Naive thymus-derived CD8-positive, alpha-beta T cell (primary cell): ENCODE measurements at regions not wholly inside any gene's neighbourhood (a gene's known extent, or its start where the extent isn't known, plus 50 kb on each side); places are given as distances from the start of the nearest gene placed in this dataset.

Experiments
- ATAC-seq, 2 donors: fragments of 150-1000 bp; cut with Tn5 transposase in 1 of 2; sonication (Bioruptor Pico), chemical (Tn5 transposase) in 1 of 2; 1 replicate in 1 of 2; 2 replicates in 1 of 2; pipeline ENCODE4 v1.10.0; 2021; ENCODE audit warnings: mild to moderate bottlenecking in 2 of 2, moderate library complexity in 2 of 2
- POLR2A ChIA-PET: fragments of 350-600 bp; sonication (Branson Sonifier 250); formaldehyde crosslinking; loops from one replicate; lab custom pipeline; 2021; ENCODE audit warnings: antibody characterized with exemption; lab: Charles Lee
- DNase-seq, 10 donors: peaks; one replicate each; pipeline versions ENCODE4 v3.0.0 to v3.0.0-alpha.2; 2020 to 2022
- H3K27ac Mint-ChIP-seq, 10 donors: one replicate each; pipeline ENCODE4 v1.8.0; 2020 to 2022; ENCODE audit warnings: mild to moderate bottlenecking in 10 of 10, mixed read lengths in 10 of 10, moderate library complexity in 4 of 10, inconsistent platforms in 1 of 10
- H3K27me3 Mint-ChIP-seq, 5 donors: one replicate each; pipeline ENCODE4 v1.8.0; 2021 to 2022; ENCODE audit warnings: mixed read lengths in 5 of 5
- H3K36me3 Mint-ChIP-seq, 3 donors: one replicate each; pipeline ENCODE4 v1.8.0; 2020 to 2022; ENCODE audit warnings: mixed read lengths in 3 of 3, mild to moderate bottlenecking in 2 of 3, inconsistent platforms in 1 of 3
- H3K4me1 Mint-ChIP-seq, 4 donors: one replicate each; pipeline ENCODE4 v1.8.0; 2021 to 2022; ENCODE audit warnings: mixed read lengths in 4 of 4
- H3K4me3 Mint-ChIP-seq, 10 donors: one replicate each; pipeline ENCODE4 v1.8.0; 2020 to 2022; ENCODE audit warnings: mild to moderate bottlenecking in 10 of 10, mixed read lengths in 10 of 10, moderate library complexity in 6 of 10, inconsistent platforms in 1 of 10
- H3K9me3 Mint-ChIP-seq, 9 donors: one replicate each; pipeline ENCODE4 v1.8.0; 2020 to 2022; ENCODE audit warnings: mixed read lengths in 9 of 9, mild to moderate bottlenecking in 3 of 9, inconsistent platforms in 1 of 9, moderate library complexity in 1 of 9

- POLR2A ChIA-PET, result no interaction called here
- peaks cover 0 to 2% (median 0%) of the 10 kb centered on the region in 9 donors for H3K9me3 Mint-ChIP-seq
- ATAC-seq (peak; percentile 61 to 70), DNase-seq (peak in 3 of 10 donors; percentile 13 to 32 (median 28))
- peak overlapping the region; percentile 71 to 91 (median 82) for H3K4me3 Mint-ChIP-seq
- H3K27ac Mint-ChIP-seq, result peak overlapping the region; percentile 76 to 94 (median 88)
- no peaks in the 10 kb centered on the region for H3K27me3 Mint-ChIP-seq
- peaks cover 12 to 25% (median 21%) of the 10 kb centered on the region in 4 donors for H3K4me1 Mint-ChIP-seq
- H3K36me3 Mint-ChIP-seq, result no peaks in the 10 kb centered on the region
Observed at GRCh38 chr3:72549761-72550581, 298.3 kb downstream of the SHQ1 start.

- no peaks in the 10 kb centered on the region for H3K36me3 Mint-ChIP-seq
- H3K27me3 Mint-ChIP-seq, result no peaks in the 10 kb centered on the region
- DNase-seq, result no peak
- peaks cover 0 to 2% (median 0%) of the 10 kb centered on the region in 9 donors for H3K9me3 Mint-ChIP-seq
- no peak for ATAC-seq
- H3K4me1 Mint-ChIP-seq, result peaks cover 12 to 25% (median 21%) of the 10 kb centered on the region in 4 donors
- H3K27ac Mint-ChIP-seq, result peak overlapping the region in 9 of 10 donors; percentile 6 to 88 (median 81)
- POLR2A ChIA-PET, result no interaction called here
- H3K4me3 Mint-ChIP-seq, result peak overlapping the region in 9 of 10 donors; percentile 33 to 91 (median 69)
Observed at GRCh38 chr3:72548981-72549380, 299.3 kb downstream of the SHQ1 start.

GRCh38 chr3:72548461-72548860 lies 299.8 kb downstream of the SHQ1 start:
- Mint-ChIP-seq H3K27me3 (no peaks in the 10 kb centered on the region), H3K4me1 (peaks cover 12 to 25% (median 21%) of the 10 kb centered on the region in 4 donors), H3K9me3 (peaks cover 0 to 2% (median 0%) of the 10 kb centered on the region in 9 donors), H3K27ac (peak overlapping the region in 4 of 10 donors; percentile 6 to 88 (median 46)), H3K4me3 (peak overlapping the region in 7 of 10 donors; percentile 33 to 78 (median 55)), H3K36me3 (no peaks in the 10 kb centered on the region)
- DNase-seq (no peak), ATAC-seq (no peak)
- POLR2A ChIA-PET, result no interaction called here

GRCh38 chr3:72547183-72547582 lies 301.1 kb downstream of the SHQ1 start:
- DNase-seq, result no peak
- Mint-ChIP-seq H3K36me3 (no peaks in the 10 kb centered on the region), H3K27ac (no peak overlapping the region), H3K9me3 (peaks cover 0 to 2% (median 0%) of the 10 kb centered on the region in 9 donors), H3K4me1 (peaks cover 12 to 25% (median 21%) of the 10 kb centered on the region in 4 donors), H3K4me3 (no peak overlapping the region), H3K27me3 (no peaks in the 10 kb centered on the region)
- no peak for ATAC-seq
- POLR2A ChIA-PET, result no interaction called here

- no peak overlapping the region for H3K27ac Mint-ChIP-seq
- no peak for ATAC-seq
- POLR2A ChIA-PET, result no interaction called here
Observed at GRCh38 chr3:72544239-72544638, 304.0 kb downstream of the SHQ1 start.

GRCh38 chr3:72543246-72543645 lies 305.0 kb downstream of the SHQ1 start:
- peaks cover 0 to 3% (median 0%) of the 10 kb centered on the region in 9 donors for H3K9me3 Mint-ChIP-seq
- ATAC-seq, result no peak
- POLR2A ChIA-PET, result interaction anchor here (0.7 kb wide), 1 partner anchor 641 kb away, joined by 3 read pairs; no protein-coding TSS in a partner anchor
- H3K27me3 Mint-ChIP-seq, result peaks cover 0 to 1% (median 0%) of the 10 kb centered on the region in 5 donors
- no peak for DNase-seq
- peaks cover 0 to 3% (median 0%) of the 10 kb centered on the region in 4 donors for H3K4me1 Mint-ChIP-seq
- H3K36me3 Mint-ChIP-seq, result peaks cover 0 to 3% (median 0%) of the 10 kb centered on the region in 3 donors
- no peak overlapping the region for H3K4me3 Mint-ChIP-seq
- H3K27ac Mint-ChIP-seq, result no peak overlapping the region

More at GRCh38 chr3:72544239-72544638, 304.0 kb downstream of the SHQ1 start:
- Mint-ChIP-seq H3K36me3 (peaks cover 0 to 3% (median 0%) of the 10 kb centered on the region in 3 donors), H3K4me3 (no peak overlapping the region), H3K27me3 (peaks cover 0 to 1% (median 0%) of the 10 kb centered on the region in 5 donors), H3K4me1 (peaks cover 2 to 10% (median 8%) of the 10 kb centered on the region in 4 donors), H3K9me3 (peaks cover 0 to 3% (median 0%) of the 10 kb centered on the region in 9 donors)
- no peak for DNase-seq

GRCh38 chr3:72542781-72543180 lies 305.5 kb downstream of the SHQ1 start:
- Mint-ChIP-seq H3K27ac (no peak overlapping the region), H3K36me3 (peaks cover 0 to 3% (median 0%) of the 10 kb centered on the region in 3 donors), H3K4me3 (no peak overlapping the region), H3K4me1 (peaks cover 0 to 5% (median 0%) of the 10 kb centered on the region in 4 donors), H3K9me3 (peaks cover 0 to 3% (median 0%) of the 10 kb centered on the region in 9 donors), H3K27me3 (peaks cover 0 to 1% (median 0%) of the 10 kb centered on the region in 5 donors)
- ATAC-seq (no peak), DNase-seq (no peak)
- POLR2A ChIA-PET, result no interaction called here

- H3K9me3 Mint-ChIP-seq, result peaks cover 0 to 3% (median 0%) of the 10 kb centered on the region in 9 donors
- peaks cover 0 to 11% (median 0%) of the 10 kb centered on the region in 4 donors for H3K4me1 Mint-ChIP-seq
- POLR2A ChIA-PET, result no interaction called here
- DNase-seq (no peak), ATAC-seq (no peak)
- H3K27ac Mint-ChIP-seq, result no peak overlapping the region
- peaks cover 0 to 5% (median 0%) of the 10 kb centered on the region in 5 donors for H3K27me3 Mint-ChIP-seq
- no peak overlapping the region for H3K4me3 Mint-ChIP-seq
- peaks cover 0 to 3% (median 0%) of the 10 kb centered on the region in 3 donors for H3K36me3 Mint-ChIP-seq
Observed at GRCh38 chr3:72539856-72540255, 308.4 kb downstream of the SHQ1 start.

- POLR2A ChIA-PET, result no interaction called here
- peaks cover 0 to 3% (median 0%) of the 10 kb centered on the region in 3 donors for H3K36me3 Mint-ChIP-seq
- no peak for ATAC-seq
Observed at GRCh38 chr3:72538070-72538745, 310.0 kb downstream of the SHQ1 start.

GRCh38 chr3:72537448-72537847 lies 310.8 kb downstream of the SHQ1 start:
- Mint-ChIP-seq H3K27ac (no peak overlapping the region), H3K36me3 (peaks cover 0 to 3% (median 0%) of the 10 kb centered on the region in 3 donors), H3K4me1 (peaks cover 5 to 15% (median 7%) of the 10 kb centered on the region in 4 donors), H3K9me3 (peaks cover 0 to 3% (median 0%) of the 10 kb centered on the region in 9 donors), H3K4me3 (no peak overlapping the region), H3K27me3 (peaks cover 3 to 13% (median 5%) of the 10 kb centered on the region in 5 donors)
- ATAC-seq, result no peak
- DNase-seq, result no peak
- POLR2A ChIA-PET, result no interaction called here

More at GRCh38 chr3:72538070-72538745, 310.0 kb downstream of the SHQ1 start:
- DNase-seq, result no peak
- H3K4me1 Mint-ChIP-seq, result peaks cover 5 to 15% (median 7%) of the 10 kb centered on the region in 4 donors
- H3K27me3 Mint-ChIP-seq, result peaks cover 3 to 13% (median 5%) of the 10 kb centered on the region in 5 donors
- H3K9me3 Mint-ChIP-seq, result peaks cover 0 to 3% (median 0%) of the 10 kb centered on the region in 9 donors
- no peak overlapping the region for H3K27ac Mint-ChIP-seq
- no peak overlapping the region for H3K4me3 Mint-ChIP-seq

GRCh38 chr3:72536878-72537267 lies 311.4 kb downstream of the SHQ1 start:
- DNase-seq, result no peak
- H3K4me1 Mint-ChIP-seq, result peaks cover 5 to 15% (median 7%) of the 10 kb centered on the region in 4 donors
- peaks cover 3 to 17% (median 6%) of the 10 kb centered on the region in 5 donors for H3K27me3 Mint-ChIP-seq
- ATAC-seq, result no peak
- POLR2A ChIA-PET, result interaction anchor here (0.6 kb wide), 1 partner anchor 59 kb away, joined by 4 read pairs; no protein-coding TSS in a partner anchor
- peaks cover 0 to 3% (median 0%) of the 10 kb centered on the region in 9 donors for H3K9me3 Mint-ChIP-seq
- H3K4me3 Mint-ChIP-seq, result no peak overlapping the region
- H3K36me3 Mint-ChIP-seq, result peaks cover 0 to 3% (median 0%) of the 10 kb centered on the region in 3 donors
- no peak overlapping the region for H3K27ac Mint-ChIP-seq

GRCh38 chr3:72536206-72536877 lies 311.9 kb downstream of the SHQ1 start:
- no peak overlapping the region for H3K4me3 Mint-ChIP-seq
- peaks cover 0 to 2% (median 0%) of the 10 kb centered on the region in 9 donors for H3K9me3 Mint-ChIP-seq
- H3K27ac Mint-ChIP-seq, result peak overlapping the region in 1 of 10 donors; percentile 72
- POLR2A ChIA-PET, result interaction anchor here (0.6 kb wide), 1 partner anchor 58 kb away, joined by 4 read pairs; no protein-coding TSS in a partner anchor
- H3K4me1 Mint-ChIP-seq, result peaks cover 5 to 15% (median 7%) of the 10 kb centered on the region in 4 donors
- DNase-seq (no peak), ATAC-seq (no peak)
- H3K36me3 Mint-ChIP-seq, result no peaks in the 10 kb centered on the region
- H3K27me3 Mint-ChIP-seq, result peaks cover 3 to 17% (median 6%) of the 10 kb centered on the region in 5 donors
